ENCODE measurements at regions not wholly inside any gene's neighbourhood (a gene's known extent, or its start where the extent isn't known, plus 50 kb on each side); places are given as distances from the start of the nearest gene placed in this dataset.
"Not testable (repeated sequence)": the region's sequence is repeated elsewhere in the genome, so short reads cannot be mapped to it uniquely, and the experiment has no call there.

- Histone ChIP-seq H4K8ac (ENCODE audit: low read depth, low read length) (no peak overlapping the region), H3K4me3 (ENCODE audit: low read depth, low read length) (no peak overlapping the region), H3K18ac (ENCODE audit: low read length) (no peak overlapping the region), H3K9ac (ENCODE audit: low read length) (no peak overlapping the region), H3K4me1 (ENCODE audit: control insufficient read depth in 1 of 2, insufficient read depth in 2 of 2, low read length in 2 of 2) (no peaks in the 10 kb centered on the region), H3K23ac (ENCODE audit: low read length) (no peak overlapping the region), H2BK12ac (ENCODE audit: low read length) (no peak overlapping the region), H2BK5ac (ENCODE audit: low read depth, low read length, poor library complexity) (no peak overlapping the region), H3K9me3 (ENCODE audit: insufficient read depth, low read depth, low read length) (no peaks in the 10 kb centered on the region), H2AK5ac (ENCODE audit: low read length) (no peak overlapping the region), H2AFZ (ENCODE audit: insufficient read depth, low read length, poor library complexity) (no peak overlapping the region), H3K4ac (ENCODE audit: low read depth, low read length) (no peak overlapping the region), H3K14ac (ENCODE audit: low read length) (no peak overlapping the region), H4K12ac (ENCODE audit: low read depth, low read length) (no peak overlapping the region), H3K79me2 (ENCODE audit: control insufficient read depth, insufficient read depth, low read length, poor library complexity) (no peaks in the 10 kb centered on the region), H2BK120ac (ENCODE audit: insufficient read depth, low read length, poor library complexity) (no peak overlapping the region), H3K4me2 (ENCODE audit: low read length) (no peak overlapping the region), H3K27me3 (ENCODE audit: insufficient read depth, low read length) (no peaks in the 10 kb centered on the region), H3K27ac (ENCODE audit: low read depth, low read length) (no peak overlapping the region), H4K91ac (ENCODE audit: low read depth, low read length) (no peak overlapping the region), H3K36me3 (ENCODE audit: control insufficient read depth in 1 of 2, insufficient read depth in 2 of 2, low read length in 2 of 2) (no peaks in the 10 kb centered on the region), H3K79me1 (ENCODE audit: low read length) (no peaks in the 10 kb centered on the region)
- no CpG with 5 or more reads among the region's 7 CpGs for WGBS (ENCODE audit: extremely low coverage, insufficient coverage, insufficient read length)
- no peak for DNase-seq
Observed at GRCh38 chr18:2237706-2238105, 333.6 kb downstream of the METTL4 start.

GRCh38 chr18:2240311-2240705 is 331.0 kb downstream of the METTL4 start:
- Histone ChIP-seq H4K12ac (ENCODE audit: low read depth, low read length) (no peak overlapping the region), H3K4me1 (ENCODE audit: control insufficient read depth in 1 of 2, insufficient read depth in 2 of 2, low read length in 2 of 2) (peaks cover 0 to 2% of the 10 kb centered on the region in 2 experiments), H3K14ac (ENCODE audit: low read length) (no peak overlapping the region), H3K27ac (ENCODE audit: low read depth, low read length) (no peak overlapping the region), H2BK12ac (ENCODE audit: low read length) (no peak overlapping the region), H2BK120ac (ENCODE audit: insufficient read depth, low read length, poor library complexity) (no peak overlapping the region), H2AFZ (ENCODE audit: insufficient read depth, low read length, poor library complexity) (no peak overlapping the region), H4K91ac (ENCODE audit: low read depth, low read length) (no peak overlapping the region), H3K36me3 (ENCODE audit: control insufficient read depth in 1 of 2, insufficient read depth in 2 of 2, low read length in 2 of 2) (no peaks in the 10 kb centered on the region), H3K23ac (ENCODE audit: low read length) (no peak overlapping the region), H3K4ac (ENCODE audit: low read depth, low read length) (no peak overlapping the region), H3K9ac (ENCODE audit: low read length) (no peak overlapping the region), H3K4me3 (ENCODE audit: low read depth, low read length) (no peak overlapping the region), H3K18ac (ENCODE audit: low read length) (no peak overlapping the region), H4K8ac (ENCODE audit: low read depth, low read length) (no peak overlapping the region), H2BK5ac (ENCODE audit: low read depth, low read length, poor library complexity) (no peak overlapping the region), H3K27me3 (ENCODE audit: insufficient read depth, low read length) (no peaks in the 10 kb centered on the region), H3K9me3 (ENCODE audit: insufficient read depth, low read depth, low read length) (no peaks in the 10 kb centered on the region), H2AK5ac (ENCODE audit: low read length) (no peak overlapping the region), H3K79me1 (ENCODE audit: low read length) (no peaks in the 10 kb centered on the region), H3K79me2 (ENCODE audit: control insufficient read depth, insufficient read depth, low read length, poor library complexity) (no peaks in the 10 kb centered on the region), H3K4me2 (ENCODE audit: low read length) (no peak overlapping the region)
- DNase-seq: no peak
- WGBS (ENCODE audit: extremely low coverage, insufficient coverage, insufficient read length): no CpG with 5 or more reads among the region's 4 CpGs

- Histone ChIP-seq H3K4me3 (ENCODE audit: low read depth, low read length) (no peak overlapping the region), H3K27me3 (ENCODE audit: insufficient read depth, low read length) (no peaks in the 10 kb centered on the region), H3K18ac (ENCODE audit: low read length) (no peak overlapping the region), H4K12ac (ENCODE audit: low read depth, low read length) (no peak overlapping the region), H2BK5ac (ENCODE audit: low read depth, low read length, poor library complexity) (no peak overlapping the region), H2AK5ac (ENCODE audit: low read length) (no peak overlapping the region), H4K8ac (ENCODE audit: low read depth, low read length) (no peak overlapping the region), H3K36me3 (ENCODE audit: control insufficient read depth in 1 of 2, insufficient read depth in 2 of 2, low read length in 2 of 2) (no peaks in the 10 kb centered on the region), H3K4ac (ENCODE audit: low read depth, low read length) (no peak overlapping the region), H4K91ac (ENCODE audit: low read depth, low read length) (no peak overlapping the region), H3K4me1 (ENCODE audit: control insufficient read depth in 1 of 2, insufficient read depth in 2 of 2, low read length in 2 of 2) (peaks cover 0 to 2% of the 10 kb centered on the region in 2 experiments), H3K14ac (ENCODE audit: low read length) (no peak overlapping the region), H3K27ac (ENCODE audit: low read depth, low read length) (no peak overlapping the region), H3K79me2 (ENCODE audit: control insufficient read depth, insufficient read depth, low read length, poor library complexity) (no peaks in the 10 kb centered on the region), H3K4me2 (ENCODE audit: low read length) (no peak overlapping the region), H3K9ac (ENCODE audit: low read length) (no peak overlapping the region), H2BK12ac (ENCODE audit: low read length) (no peak overlapping the region), H3K9me3 (ENCODE audit: insufficient read depth, low read depth, low read length) (no peaks in the 10 kb centered on the region), H2AFZ (ENCODE audit: insufficient read depth, low read length, poor library complexity) (no peak overlapping the region), H3K79me1 (ENCODE audit: low read length) (no peaks in the 10 kb centered on the region), H2BK120ac (ENCODE audit: insufficient read depth, low read length, poor library complexity) (no peak overlapping the region), H3K23ac (ENCODE audit: low read length) (no peak overlapping the region)
- peak in 1 of 2 donors; percentile 54 for DNase-seq
Observed at GRCh38 chr18:2244641-2245040, 326.7 kb downstream of the METTL4 start.

GRCh38 chr18:2247101-2247500 is 324.2 kb downstream of the METTL4 start:
- H3K79me2 ChIP-seq (ENCODE audit: control insufficient read depth, insufficient read depth, low read length, poor library complexity); H2BK12ac ChIP-seq (ENCODE audit: low read length); DNase-seq; H3K36me3 ChIP-seq (ENCODE audit: control insufficient read depth in 1 of 2, insufficient read depth in 2 of 2, low read length in 2 of 2); H4K91ac ChIP-seq (ENCODE audit: low read depth, low read length); H3K4ac ChIP-seq (ENCODE audit: low read depth, low read length); H3K27ac ChIP-seq (ENCODE audit: low read depth, low read length); H4K12ac ChIP-seq (ENCODE audit: low read depth, low read length); H2BK120ac ChIP-seq (ENCODE audit: insufficient read depth, low read length, poor library complexity); H2AFZ ChIP-seq (ENCODE audit: insufficient read depth, low read length, poor library complexity); H3K4me1 ChIP-seq (ENCODE audit: control insufficient read depth in 1 of 2, insufficient read depth in 2 of 2, low read length in 2 of 2); H3K4me2 ChIP-seq (ENCODE audit: low read length); H3K23ac ChIP-seq (ENCODE audit: low read length); H3K18ac ChIP-seq (ENCODE audit: low read length); H2AK5ac ChIP-seq (ENCODE audit: low read length); H2BK5ac ChIP-seq (ENCODE audit: low read depth, low read length, poor library complexity); H3K4me3 ChIP-seq (ENCODE audit: low read depth, low read length); H3K27me3 ChIP-seq (ENCODE audit: insufficient read depth, low read length); H3K9ac ChIP-seq (ENCODE audit: low read length); H3K14ac ChIP-seq (ENCODE audit: low read length); H4K8ac ChIP-seq (ENCODE audit: low read depth, low read length); H3K9me3 ChIP-seq (ENCODE audit: insufficient read depth, low read depth, low read length); H3K79me1 ChIP-seq (ENCODE audit: low read length): not testable (repeated sequence)
- no CpG with 5 or more reads among the region's 19 CpGs for WGBS (ENCODE audit: extremely low coverage, insufficient coverage, insufficient read length)

Data from trophoblast cell (in vitro differentiated cells and primary cell).